RWPE1 (cell line): ENCODE measurements at regions not wholly inside any gene's neighbourhood (a gene's known extent, or its start where the extent isn't known, plus 50 kb on each side); places are given as distances from the start of the nearest gene placed in this dataset.

Experiments used
- CTCF ChIA-PET: fragments of 350-600 bp; sonication (Branson Sonifier 250); formaldehyde crosslinking; extraction: SDS; loops from one replicate; lab custom pipeline; 2021; lab: Yijun Ruan, JAX
- POLR2A ChIA-PET: fragments of 400-600 bp; formaldehyde crosslinking; extraction: SDS; loops from one replicate; lab custom pipeline; 2020; ENCODE audit warnings: antibody characterized with exemption; ENCODE audit not compliant: low non-redundant PET; lab: Yijun Ruan, JAX
- DNase-seq: peaks from one replicate; pipeline ENCODE4 v3.0.0; 2012; ENCODE audit warnings: low spot score
- H3K27ac ChIP-seq: fragments of 450-650 bp; 2 replicates; pipeline ENCODE4 v1.5.1; 2017
- CTCF ChIP-seq: fragments of 450-650 bp; conservative IDR thresholded peaks from 2 replicates; pipeline ENCODE4 v1.5.1; 2017; ENCODE audit warnings: low read depth, mild to moderate bottlenecking

- H3K27ac ChIP-seq: no peak overlapping the region
- POLR2A ChIA-PET: no interaction called here
- CTCF ChIA-PET: no interaction called here
- TF ChIP-seq CTCF: no peak
- DNase-seq: no peak
These were observed 99.6 kb upstream of the PCDH15 start for GRCh38 chr10:54900584-54900983.

GRCh38 chr10:54880996-54881395, 80.0 kb upstream of the PCDH15 start:
- H3K27ac ChIP-seq: no peak overlapping the region
- ChIA-PET POLR2A (no interaction called here), CTCF (interaction anchor here (0.8 kb wide), 1 partner anchor 11 kb away, joined by 4 read pairs; no protein-coding TSS in a partner anchor)
- no peak for DNase-seq
- TF ChIP-seq CTCF: no peak

DNA sequence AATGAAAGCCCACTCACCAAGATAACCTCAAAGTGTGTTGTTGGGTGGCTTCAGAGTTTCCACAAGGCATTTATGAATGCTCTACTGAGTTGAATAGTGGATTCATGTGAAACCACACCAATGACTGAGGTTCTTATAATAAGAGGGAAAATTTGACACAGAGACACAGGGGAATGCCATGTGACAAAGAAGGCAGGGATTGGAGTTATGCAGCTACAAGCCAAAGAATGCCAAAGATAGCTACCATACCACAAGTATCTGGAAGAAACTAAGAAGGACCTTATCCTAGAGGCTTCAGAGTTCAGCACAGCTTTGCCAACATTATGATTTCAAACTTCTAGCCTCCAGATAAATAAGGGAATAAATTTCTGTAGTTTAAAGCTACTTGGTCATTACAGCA, 68.0 kb upstream of the PCDH15 start:
- ChIA-PET CTCF (interaction anchor here (0.6 kb wide), 1 partner anchor 570 kb away, joined by 4 read pairs; no protein-coding TSS in a partner anchor), POLR2A (no interaction called here)
- no peak for DNase-seq
- TF ChIP-seq CTCF: no peak
- no peak overlapping the region for H3K27ac ChIP-seq

GRCh38 chr10:54866666-54867065, 65.6 kb upstream of the PCDH15 start:
- ChIA-PET POLR2A (no interaction called here), CTCF (no interaction called here)

DNA sequence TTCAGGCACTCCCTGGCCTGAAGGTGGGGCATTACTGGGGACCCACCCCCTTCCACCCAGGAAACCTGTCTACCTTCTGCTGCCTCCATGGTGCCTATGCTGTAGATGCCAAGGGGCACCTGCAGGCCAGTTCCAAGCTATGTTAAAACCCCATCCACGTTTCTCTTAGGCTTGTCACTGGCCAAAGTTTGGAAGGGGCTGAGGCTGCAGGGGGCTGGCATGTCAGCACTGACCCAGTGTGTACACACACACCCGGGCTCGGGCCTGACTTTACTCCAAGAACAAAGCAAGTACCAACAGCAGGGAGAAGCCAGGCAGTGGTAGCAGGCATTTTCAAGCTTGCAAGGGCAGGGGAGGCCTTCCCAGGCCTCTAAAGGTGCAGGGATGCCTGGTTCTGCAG, 53.8 kb upstream of the PCDH15 start:
- TF ChIP-seq CTCF: no peak
- ChIA-PET POLR2A (no interaction called here), CTCF (no interaction called here)
- DNase-seq: no peak
- no peak overlapping the region for H3K27ac ChIP-seq

More at GRCh38 chr10:54866666-54867065, 65.6 kb upstream of the PCDH15 start:
- no peak for TF ChIP-seq CTCF
- H3K27ac ChIP-seq: no peak overlapping the region
- no peak for DNase-seq

DNA sequence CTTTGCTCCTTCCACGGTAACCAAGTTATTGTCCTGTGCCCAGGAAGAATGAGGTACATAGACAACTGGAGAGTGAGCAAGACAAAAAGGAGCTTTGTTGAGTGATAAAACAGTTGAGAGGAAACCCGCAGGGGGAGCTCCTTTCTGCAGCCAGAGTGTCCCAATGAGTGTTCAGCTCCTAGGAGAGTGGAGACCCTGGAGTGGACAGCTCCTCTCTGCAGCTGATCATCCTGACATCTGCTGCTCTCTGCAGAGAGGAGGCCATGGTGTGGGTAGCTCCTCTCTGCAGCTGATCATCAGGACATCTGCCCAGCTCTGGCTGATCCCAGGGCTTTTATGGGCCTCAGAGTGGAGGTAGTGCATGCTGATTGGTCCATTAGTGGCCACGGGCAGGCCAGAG, 53.4 kb upstream of the PCDH15 start:
- ChIA-PET CTCF (no interaction called here), POLR2A (no interaction called here)
- H3K27ac ChIP-seq: no peak overlapping the region
- TF ChIP-seq CTCF: no peak
- DNase-seq: no peak

DNA sequence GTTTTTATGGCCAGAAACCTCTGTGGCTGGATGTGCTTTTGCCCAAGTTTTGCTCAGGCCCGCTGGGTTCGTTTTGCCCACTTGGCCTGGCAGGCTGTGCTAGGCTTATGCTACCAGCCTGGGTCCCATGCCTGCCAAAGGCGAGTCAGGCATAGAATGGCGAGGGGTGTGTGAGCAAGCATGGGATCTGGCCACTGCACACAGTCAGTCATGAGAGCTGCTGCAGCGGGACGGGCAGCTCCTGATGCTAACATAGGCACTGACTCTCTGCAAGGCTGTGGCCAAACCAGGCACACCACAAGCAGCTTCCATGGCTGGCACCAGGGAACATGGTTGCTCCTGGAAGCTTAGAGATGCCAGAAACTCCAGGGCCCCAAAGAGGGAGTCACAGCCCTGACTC, 52.9 kb upstream of the PCDH15 start:
- no peak for DNase-seq
- no peak for TF ChIP-seq CTCF
- ChIA-PET CTCF (no interaction called here), POLR2A (no interaction called here)
- H3K27ac ChIP-seq: no peak overlapping the region
